Activated CD4-positive, alpha-beta T cell treated with anti-CD3 and anti-CD28 coated beads, Interleukin-2, amount 50 U/mL, for 4 hours (primary cell): ENCODE measurements at regions not wholly inside any gene's neighbourhood (a gene's known extent, or its start where the extent isn't known, plus 50 kb on each side); places are given as distances from the start of the nearest gene placed in this dataset.
"Not testable (repeated sequence)": the region's sequence is repeated elsewhere in the genome, so short reads cannot be mapped to it uniquely, and the experiment has no call there.

ENCODE experiments used
- DNase-seq, 2 experiments: peaks; one replicate each; pipeline ENCODE4 v3.0.0-alpha.2; 2020

- no peak for DNase-seq
These were observed 82.3 kb upstream of the XPO1 start for GRCh38 chr2:61620244-61621159.

DNA sequence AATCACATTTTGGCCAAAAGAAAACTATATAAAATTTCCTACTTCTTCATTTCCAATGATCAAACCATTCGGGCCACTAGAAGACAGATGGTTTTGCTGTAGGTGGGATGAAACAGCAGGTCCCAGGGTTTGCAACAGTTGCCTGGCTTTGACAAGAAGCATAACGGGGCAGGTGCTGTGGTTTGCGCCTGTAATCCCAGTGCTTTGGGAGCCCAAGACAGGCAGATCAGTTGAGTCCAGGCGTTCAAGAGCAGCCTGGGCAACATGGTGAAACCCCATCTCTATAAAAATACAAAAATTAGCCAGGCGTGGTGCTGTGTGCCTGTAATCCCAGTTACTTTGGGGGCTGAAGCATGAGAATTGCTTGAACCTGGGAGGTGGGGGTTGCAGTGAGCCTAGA is 81.4 kb upstream of the XPO1 start:
- DNase-seq: no peak

- no peak for DNase-seq
These were observed 79.5 kb upstream of the XPO1 start for GRCh38 chr2:61617610-61618009.

DNA sequence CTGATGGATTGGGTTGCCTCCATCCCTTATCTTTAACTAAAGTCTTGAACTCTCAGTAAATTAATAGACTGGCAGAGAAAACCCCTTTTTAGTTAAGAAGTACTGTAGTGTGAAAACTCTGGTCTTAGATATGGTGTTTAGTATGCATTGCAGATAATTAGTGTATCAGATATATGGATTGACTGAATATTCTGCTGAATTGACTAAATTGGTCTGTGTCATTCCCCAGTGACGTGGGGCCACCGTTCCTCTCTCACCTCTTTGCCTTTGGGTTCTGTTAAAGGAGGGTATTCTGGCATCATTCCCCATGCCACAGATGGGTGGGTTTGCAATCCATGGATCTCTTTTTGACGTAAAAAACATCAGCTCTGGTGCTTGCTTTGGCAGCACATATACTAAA is 67.1 kb upstream of the XPO1 start:
- DNase-seq: no peak

- no peak for DNase-seq
These were observed 66.3 kb upstream of the XPO1 start for GRCh38 chr2:61604433-61604832.

DNA sequence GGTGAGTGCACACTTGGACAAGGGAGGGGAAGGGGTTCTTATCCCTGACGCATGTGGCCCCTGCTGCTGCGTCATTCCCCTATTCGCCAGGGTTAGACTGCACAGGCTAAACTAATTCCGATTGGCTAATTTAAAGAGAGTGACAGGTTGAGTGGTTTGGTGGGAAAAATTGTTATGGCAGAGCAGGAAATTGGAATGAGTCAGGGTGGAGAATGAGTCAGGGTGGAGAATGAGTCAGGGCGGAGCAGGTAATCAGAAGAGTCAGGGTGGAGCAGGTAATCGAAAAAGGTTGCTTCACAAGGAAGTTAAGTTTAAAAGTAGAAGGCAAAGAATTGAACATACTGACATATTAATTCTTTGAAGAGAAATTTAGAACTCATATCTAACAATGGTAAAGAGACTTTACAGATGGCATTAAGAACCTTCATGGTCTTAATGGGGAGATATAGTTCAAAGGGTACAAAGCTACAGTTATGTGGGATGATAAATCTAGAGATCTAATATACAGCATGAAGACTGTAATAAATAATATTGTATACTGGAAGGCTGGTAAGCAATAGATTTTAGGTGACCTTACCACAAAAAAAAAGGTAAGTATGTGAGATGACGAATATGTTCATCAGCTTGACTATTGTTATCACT is 60.5 kb upstream of the XPO1 start:
- not testable (repeated sequence) for DNase-seq

GRCh38 chr2:61597300-61598289 is 59.4 kb upstream of the XPO1 start:
- DNase-seq: no peak

DNA sequence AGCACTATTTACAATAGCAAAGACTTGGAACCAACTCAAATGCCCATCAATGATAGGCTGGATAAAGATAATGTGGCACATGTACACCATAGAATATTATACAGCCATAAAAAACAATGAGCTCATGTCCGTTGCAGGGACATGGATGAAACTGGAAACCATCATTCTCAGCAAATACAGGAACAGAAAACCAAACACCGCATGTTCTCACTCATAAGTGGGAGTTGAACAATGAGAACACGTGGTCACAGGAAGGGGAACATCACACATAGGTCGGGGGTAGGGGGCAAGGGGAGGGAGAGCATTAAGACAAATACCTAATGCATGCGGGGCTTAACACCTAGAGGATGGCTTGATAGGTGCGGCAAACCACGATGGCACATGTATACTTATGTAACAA is 56.0 kb upstream of the XPO1 start:
- DNase-seq: not testable (repeated sequence)

- DNase-seq: not testable (repeated sequence)
These were observed 55.5 kb upstream of the XPO1 start for GRCh38 chr2:61593648-61594047.

GRCh38 chr2:61590214-61590613 is 52.1 kb upstream of the XPO1 start:
- DNase-seq: no peak

- no peak for DNase-seq
These were observed 50.4 kb upstream of the XPO1 start for GRCh38 chr2:61588566-61588965.
